ENCODE measurements at regions not wholly inside any gene's neighbourhood (a gene's known extent, or its start where the extent isn't known, plus 50 kb on each side); places are given as distances from the start of the nearest gene placed in this dataset.

GRCh38 chr12:66044731-66045130 is 85.8 kb downstream of the LLPH start:
- Histone ChIP-seq H2BK12ac (ENCODE audit: insufficient read length, low read depth, low read length) (no peak overlapping the region), H2BK20ac (ENCODE audit: low read depth, low read length, poor library complexity, severe bottlenecking) (no peak overlapping the region), H3T11ph (ENCODE audit: low read length) (no peak overlapping the region), H2BK15ac (ENCODE audit: low read depth, low read length) (no peak overlapping the region), H2BK5ac (ENCODE audit: insufficient read length, low read length) (no peak overlapping the region), H2BK120ac (ENCODE audit: low read depth, low read length, poor library complexity, severe bottlenecking) (no peak overlapping the region), H3K27ac (ENCODE audit: insufficient read length, low read depth, low read length) (no peak overlapping the region), H4K20me1 (ENCODE audit: control insufficient read depth, insufficient read depth, insufficient read length) (no peaks in the 10 kb centered on the region), H3K79me1 (ENCODE audit: insufficient read depth, low read depth, low read length, poor library complexity, severe bottlenecking) (no peaks in the 10 kb centered on the region), H3K18ac (ENCODE audit: insufficient read length, low read depth, low read length) (no peak overlapping the region), H4K8ac (replicated peaks; ENCODE audit: insufficient read length, low read depth, low read length) (no peak overlapping the region), H3K27me3 (ENCODE audit: insufficient read depth, low read length) (no peaks in the 10 kb centered on the region), H3K9ac (ENCODE audit: extremely low read depth, insufficient read length, low read length) (no peak overlapping the region), H3K9me3 (ENCODE audit: control insufficient read depth, low read depth, low read length) (no peaks in the 10 kb centered on the region), H3K79me2 (ENCODE audit: insufficient read depth, low read length) (no peaks in the 10 kb centered on the region), H3K23ac (ENCODE audit: insufficient read length, low read depth, low read length) (no peak overlapping the region), H2AK5ac (ENCODE audit: insufficient read length, low read length) (no peak overlapping the region), H3K4me1 (ENCODE audit: insufficient read depth, low read length) (no peaks in the 10 kb centered on the region), H3K23me2 (ENCODE audit: insufficient read length, low read depth, low read length, poor library complexity, severe bottlenecking) (no peaks in the 10 kb centered on the region), H3K4me2 (ENCODE audit: insufficient read depth, insufficient read length, low read length) (no peak overlapping the region), H3K4ac (ENCODE audit: low read depth, low read length) (no peak overlapping the region), H4K5ac (ENCODE audit: insufficient read length, low read depth, low read length) (no peak overlapping the region), H2AFZ (ENCODE audit: low read length) (no peak overlapping the region), H4K91ac (ENCODE audit: insufficient read length, low read depth, low read length) (no peak overlapping the region), H3K14ac (ENCODE audit: insufficient read depth, low read length) (no peak overlapping the region), H3K56ac (ENCODE audit: insufficient read length, low read depth, low read length) (no peak overlapping the region)
- H3K4me1 Mint-ChIP-seq = peaks cover 5 to 6% of the 10 kb centered on the region in 2 experiments
- no peak overlapping the region for H3K27ac Mint-ChIP-seq
- no peak for DNase-seq
- H3K4me3 Mint-ChIP-seq = no peak overlapping the region
- no peak for TF ChIP-seq CTCF (conservative IDR thresholded peaks at IDR 0.05)
- H3K36me3 Mint-ChIP-seq (ENCODE audit: insufficient read depth in 1 of 3, low read depth in 3 of 3) = no peaks in the 10 kb centered on the region
- no CpG with 5 or more reads among the region's 4 CpGs for WGBS (ENCODE audit: extremely low coverage, insufficient read length, low lambda C conversion rate)
- H3K27me3 Mint-ChIP-seq (ENCODE audit: low read depth) = no peaks in the 10 kb centered on the region
- H3K9me3 Mint-ChIP-seq = no peaks in the 10 kb centered on the region

Measured in H9 (cell line).